Colonic mucosa (tissue), 4 donors: ENCODE measurements at regions not wholly inside any gene's neighbourhood (a gene's known extent, or its start where the extent isn't known, plus 50 kb on each side); places are given as distances from the start of the nearest gene placed in this dataset.
"Not testable (repeated sequence)": the region's sequence is repeated elsewhere in the genome, so short reads cannot be mapped to it uniquely, and the experiment has no call there.

Experiments
- DNase-seq: peaks from one replicate; pipeline ENCODE4 v3.0.0-alpha.2; 2020
- H3K27ac ChIP-seq: fragments of 200-600 bp; one replicate; pipeline ENCODE4 v1.8.0; 2021
- H3K27me3 ChIP-seq: fragments of 200-600 bp; one replicate; pipeline ENCODE4 v1.8.0; 2021
- H3K36me3 ChIP-seq: fragments of 200-600 bp; one replicate; pipeline ENCODE4 v1.8.0; 2021
- H3K4me1 ChIP-seq: fragments of 200-600 bp; one replicate; pipeline ENCODE4 v1.8.0; 2021; ENCODE audit warnings: mild to moderate bottlenecking
- H3K4me3 ChIP-seq: fragments of 200-600 bp; one replicate; pipeline ENCODE4 v1.8.0; 2021
- H3K9ac ChIP-seq, 2 donors: one replicate each; pipeline ENCODE4 v1.7.0; 2013; ENCODE audit warnings: control low read depth in 2 of 2, low read depth in 2 of 2, low read length in 2 of 2
- H3K9me3 ChIP-seq: fragments of 200-600 bp; one replicate; pipeline ENCODE4 v1.8.0; 2021
- intact Hi-C: fragments of 100-400 bp; cut with DNase I; formaldehyde crosslinking; loops from one replicate; pipeline ENCODE4 v1.14.1; 2022
- TF ChIP-seq, protein P1 (sequence below): fragments of 200-600 bp; IDR thresholded peaks from one replicate; pipeline ENCODE4 v1.8.0; 2022; ENCODE audit warnings: antibody characterized with exemption, mild to moderate bottlenecking
- donor health status: healthy.
- donor health status: DM: no; HTN: no; CAD: no.
- donor health status: DM: no; HTN: no; CAD: no.

DNA sequence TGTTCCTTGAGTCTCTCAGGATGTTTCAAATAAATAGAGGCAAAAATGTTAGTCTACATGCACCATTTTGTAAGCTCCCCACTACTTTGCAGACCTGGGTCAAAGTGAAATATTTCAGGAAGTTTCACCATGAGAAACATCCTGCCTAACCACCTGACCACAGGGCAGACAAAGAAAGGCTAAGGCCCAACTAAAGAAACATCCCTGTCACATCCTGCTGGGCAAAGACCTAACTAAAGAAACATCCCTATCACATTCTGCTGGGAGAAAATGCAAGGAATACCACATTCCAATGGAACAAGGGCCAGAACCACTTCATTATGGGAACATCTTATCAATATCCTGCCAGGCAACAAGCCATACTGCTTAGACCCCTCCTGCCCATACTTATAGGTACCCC lies 1303.4 kb downstream of the TECRL start:
- Histone ChIP-seq H3K27me3 (no peaks in the 10 kb centered on the region), H3K4me1 (no peaks in the 10 kb centered on the region), H3K9me3 (no peaks in the 10 kb centered on the region), H3K36me3 (no peaks in the 10 kb centered on the region), H3K4me3 (no peak overlapping the region), H3K27ac (no peak overlapping the region), H3K9ac (no peak overlapping the region)
- TF ChIP-seq, protein P1, sequence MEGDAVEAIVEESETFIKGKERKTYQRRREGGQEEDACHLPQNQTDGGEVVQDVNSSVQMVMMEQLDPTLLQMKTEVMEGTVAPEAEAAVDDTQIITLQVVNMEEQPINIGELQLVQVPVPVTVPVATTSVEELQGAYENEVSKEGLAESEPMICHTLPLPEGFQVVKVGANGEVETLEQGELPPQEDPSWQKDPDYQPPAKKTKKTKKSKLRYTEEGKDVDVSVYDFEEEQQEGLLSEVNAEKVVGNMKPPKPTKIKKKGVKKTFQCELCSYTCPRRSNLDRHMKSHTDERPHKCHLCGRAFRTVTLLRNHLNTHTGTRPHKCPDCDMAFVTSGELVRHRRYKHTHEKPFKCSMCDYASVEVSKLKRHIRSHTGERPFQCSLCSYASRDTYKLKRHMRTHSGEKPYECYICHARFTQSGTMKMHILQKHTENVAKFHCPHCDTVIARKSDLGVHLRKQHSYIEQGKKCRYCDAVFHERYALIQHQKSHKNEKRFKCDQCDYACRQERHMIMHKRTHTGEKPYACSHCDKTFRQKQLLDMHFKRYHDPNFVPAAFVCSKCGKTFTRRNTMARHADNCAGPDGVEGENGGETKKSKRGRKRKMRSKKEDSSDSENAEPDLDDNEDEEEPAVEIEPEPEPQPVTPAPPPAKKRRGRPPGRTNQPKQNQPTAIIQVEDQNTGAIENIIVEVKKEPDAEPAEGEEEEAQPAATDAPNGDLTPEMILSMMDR: no peak
- no peak for DNase-seq
- intact Hi-C loops: no loop called here

DNA sequence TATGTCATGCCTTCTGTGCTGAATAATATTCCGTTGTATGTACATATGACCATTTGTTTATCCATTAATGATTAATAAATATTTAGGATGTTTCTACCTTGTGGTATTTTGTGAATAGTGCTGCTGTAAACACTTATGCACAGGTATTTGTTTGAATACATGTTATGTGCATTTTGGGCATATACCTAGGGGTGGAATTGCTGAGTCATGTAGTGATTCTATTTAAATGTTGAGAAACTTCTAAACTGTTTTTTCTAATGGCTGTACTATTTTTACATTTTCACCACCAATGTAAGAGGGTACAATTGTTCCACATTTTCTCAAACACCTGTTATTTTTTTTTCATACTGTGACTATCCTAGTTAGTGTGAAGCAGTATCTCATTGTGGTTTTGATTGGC lies 1318.6 kb downstream of the TECRL start:
- no peaks in the 10 kb centered on the region for H3K27me3 ChIP-seq
- H3K9ac ChIP-seq: no peak overlapping the region
- intact Hi-C loops: no loop called here
- H3K27ac ChIP-seq: no peak overlapping the region
- TF ChIP-seq, protein P1: no peak
- DNase-seq: no peak
- H3K4me1 ChIP-seq: no peaks in the 10 kb centered on the region
- H3K36me3 ChIP-seq: no peaks in the 10 kb centered on the region
- no peaks in the 10 kb centered on the region for H3K9me3 ChIP-seq
- H3K4me3 ChIP-seq: no peak overlapping the region

DNA sequence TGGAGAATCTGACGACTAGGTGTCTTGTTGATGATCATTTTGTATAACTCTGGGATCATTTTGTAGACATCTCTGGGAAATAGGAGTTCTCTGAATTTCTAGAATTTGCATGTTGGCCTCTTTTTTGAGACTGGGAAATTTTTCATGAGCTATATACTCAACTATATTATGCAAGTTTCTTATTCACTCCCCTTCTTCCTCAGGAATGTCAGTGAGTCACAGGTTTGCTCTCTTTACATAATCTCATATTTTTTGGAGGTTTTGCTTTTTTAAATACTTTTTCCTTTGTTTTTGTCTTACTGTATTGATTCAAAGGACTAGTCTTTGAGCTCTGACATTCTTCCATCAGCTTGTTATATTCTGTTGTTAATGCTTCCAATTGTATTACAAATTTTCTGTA lies 1324.2 kb downstream of the TECRL start:
- Histone ChIP-seq H3K4me3 (no peak overlapping the region), H3K4me1 (no peaks in the 10 kb centered on the region), H3K36me3 (no peaks in the 10 kb centered on the region), H3K27ac (no peak overlapping the region), H3K9me3 (no peaks in the 10 kb centered on the region), H3K27me3 (no peaks in the 10 kb centered on the region), H3K9ac (no peak overlapping the region)
- DNase-seq: no peak
- intact Hi-C loops: no loop called here
- TF ChIP-seq, protein P1: no peak

DNA sequence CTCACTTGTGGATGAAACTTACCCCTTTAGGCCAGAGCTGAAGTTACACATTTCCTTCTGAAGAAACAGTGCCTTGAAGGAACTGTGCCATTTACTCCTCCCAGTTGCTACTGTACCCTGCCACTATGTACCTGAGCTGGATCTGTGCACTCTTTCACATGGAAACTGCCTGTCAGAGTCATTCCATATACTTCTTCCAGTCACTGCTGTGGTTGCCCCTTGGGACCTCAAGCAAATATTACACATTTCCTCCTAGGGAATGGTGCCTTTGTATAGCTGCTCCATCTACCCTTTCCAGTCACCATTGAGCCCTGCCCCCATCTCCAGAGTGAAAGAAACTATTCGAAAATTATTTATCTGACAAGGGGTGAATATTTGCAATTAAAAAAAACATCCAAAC lies 1328.3 kb downstream of the TECRL start:
- Histone ChIP-seq H3K4me3 (no peak overlapping the region), H3K9ac (no peak overlapping the region), H3K4me1 (no peaks in the 10 kb centered on the region), H3K36me3 (no peaks in the 10 kb centered on the region), H3K9me3 (no peaks in the 10 kb centered on the region), H3K27me3 (no peaks in the 10 kb centered on the region), H3K27ac (no peak overlapping the region)
- DNase-seq: no peak
- intact Hi-C loops: no loop called here
- TF ChIP-seq, protein P1: no peak

DNA sequence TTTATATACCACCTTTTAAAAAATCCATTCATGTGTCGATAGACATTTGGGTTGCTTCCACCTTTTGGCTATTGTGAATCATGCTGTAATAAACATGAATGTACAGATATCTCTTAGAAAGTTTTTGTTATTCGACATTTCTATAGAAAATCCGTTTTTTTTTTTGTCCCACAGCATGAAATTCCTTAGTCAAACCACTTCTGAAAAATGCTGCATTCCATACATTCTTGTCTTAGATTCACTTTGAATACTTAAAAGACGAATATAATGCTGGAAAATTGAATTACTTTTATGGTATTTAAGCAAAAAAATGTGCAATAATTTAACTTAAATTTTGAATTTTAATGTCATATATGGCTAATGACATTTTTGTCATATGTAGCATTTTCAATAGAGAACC lies 1345.5 kb downstream of the TECRL start:
- no peaks in the 10 kb centered on the region for H3K9me3 ChIP-seq
- TF ChIP-seq, protein P1: no peak
- DNase-seq: no peak
- no peak overlapping the region for H3K9ac ChIP-seq
- no peak overlapping the region for H3K27ac ChIP-seq
- intact Hi-C loops: no loop called here
- H3K4me3 ChIP-seq: no peak overlapping the region
- H3K36me3 ChIP-seq: no peaks in the 10 kb centered on the region
- no peaks in the 10 kb centered on the region for H3K4me1 ChIP-seq
- no peaks in the 10 kb centered on the region for H3K27me3 ChIP-seq

DNA sequence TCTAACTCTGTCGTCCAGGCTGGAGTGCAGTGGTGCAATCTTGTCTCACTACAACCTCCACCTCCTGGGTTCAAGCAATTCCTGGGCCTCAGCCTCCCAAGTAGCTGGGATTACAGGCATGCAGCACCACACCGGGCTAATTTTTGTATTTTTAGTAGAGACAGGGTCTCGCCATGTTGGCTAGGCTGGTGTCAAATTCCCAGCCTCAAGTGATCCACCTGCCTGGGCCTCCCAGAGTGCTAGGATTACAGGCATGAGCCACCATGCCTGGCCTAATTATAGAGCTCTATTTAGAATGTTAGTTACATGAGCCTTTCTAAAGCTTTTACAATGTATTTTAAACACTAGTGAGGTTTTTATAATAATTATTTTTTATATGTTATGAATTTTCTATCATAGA lies 1346.4 kb downstream of the TECRL start:
- H3K9me3 ChIP-seq, intact Hi-C loops, DNase-seq, H3K4me1 ChIP-seq, H3K27ac ChIP-seq, H3K4me3 ChIP-seq, H3K36me3 ChIP-seq, H3K27me3 ChIP-seq, H3K9ac ChIP-seq: not testable (repeated sequence)
